Left colon (tissue), 2 donors: ENCODE measurements at regions not wholly inside any gene's neighbourhood (a gene's known extent, or its start where the extent isn't known, plus 50 kb on each side); places are given as distances from the start of the nearest gene placed in this dataset.

Experiments used
- ATAC-seq: fragments of 200-7000 bp; cut with Tn5 transposase; one replicate; pipeline ENCODE4 v1.9.1; 2020; ENCODE audit warnings: mild to moderate bottlenecking, moderate library complexity
- DNase-seq, 2 donors: peaks; one replicate each; pipeline ENCODE4 v3.0.0-alpha.2; 2020
- intact Hi-C, 2 donors: fragments of 100-400 bp; cut with DNase I in 1 of 2; cut with micrococcal nuclease in 1 of 2; formaldehyde crosslinking; loops; one replicate each; pipeline versions ENCODE4 v1.11.2 to v1.14.0; 2022; cut with DNase I, micrococcal nuclease
- donor health status: DM: no; HTN: no; CAD: no.
- donor health status: DM: yes; HTN: yes; CAD: no.

GRCh38 chr21:15400905-15401304 lies 328.9 kb upstream of the USP25 start:
- DNase-seq (no peak), ATAC-seq (no peak)
- intact Hi-C loops, result no loop called here

GRCh38 chr21:15401331-15401730 lies 328.5 kb upstream of the USP25 start:
- ATAC-seq (no peak), DNase-seq (no peak)
- intact Hi-C loops, result no loop called here

DNA sequence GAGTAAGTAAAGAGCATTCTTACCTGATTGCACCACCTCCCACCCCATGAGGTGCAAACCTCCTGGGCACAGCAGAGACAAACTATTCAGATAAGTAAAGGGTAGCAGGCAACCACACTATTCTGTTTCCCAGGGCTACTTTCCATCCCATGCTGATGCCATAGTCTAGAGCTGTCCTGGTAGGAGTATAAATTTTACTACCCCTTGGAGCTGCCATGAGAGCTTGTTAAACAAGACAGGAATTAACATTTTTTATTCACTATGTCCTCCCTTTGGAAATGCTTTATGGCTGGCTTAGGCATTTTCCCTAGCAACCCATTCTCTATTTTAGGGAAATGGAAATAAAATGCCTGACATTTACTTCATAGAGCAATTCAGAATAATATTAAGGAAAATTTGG lies 324.6 kb upstream of the USP25 start:
- no peak for DNase-seq
- ATAC-seq, result no peak
- intact Hi-C loops, result no loop called here

DNA sequence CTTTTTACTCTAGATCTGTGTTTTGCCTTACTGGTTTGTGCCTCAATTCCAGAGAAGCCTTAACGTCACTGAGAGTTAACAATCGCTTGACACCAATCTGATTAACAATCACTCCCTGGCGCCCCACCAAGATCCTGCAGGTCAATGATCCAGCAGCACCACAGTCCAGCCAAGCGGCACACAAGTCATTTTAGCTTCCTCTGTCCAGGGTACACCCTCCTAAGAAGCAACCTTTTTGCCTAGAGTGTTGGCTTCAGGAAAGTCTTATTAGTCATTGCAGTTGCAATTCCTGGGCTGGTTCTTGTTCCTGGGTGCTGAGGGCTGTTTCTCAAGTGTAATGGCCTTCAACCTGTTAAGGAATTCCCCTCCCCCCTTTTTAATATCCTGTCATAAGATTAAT lies 323.0 kb upstream of the USP25 start:
- intact Hi-C loops, result no loop called here
- no peak for DNase-seq
- no peak for ATAC-seq

- DNase-seq (no peak), ATAC-seq (no peak)
- intact Hi-C loops, result no loop called here
Measured at GRCh38 chr21:15407585-15407984, 322.2 kb upstream of the USP25 start.

DNA sequence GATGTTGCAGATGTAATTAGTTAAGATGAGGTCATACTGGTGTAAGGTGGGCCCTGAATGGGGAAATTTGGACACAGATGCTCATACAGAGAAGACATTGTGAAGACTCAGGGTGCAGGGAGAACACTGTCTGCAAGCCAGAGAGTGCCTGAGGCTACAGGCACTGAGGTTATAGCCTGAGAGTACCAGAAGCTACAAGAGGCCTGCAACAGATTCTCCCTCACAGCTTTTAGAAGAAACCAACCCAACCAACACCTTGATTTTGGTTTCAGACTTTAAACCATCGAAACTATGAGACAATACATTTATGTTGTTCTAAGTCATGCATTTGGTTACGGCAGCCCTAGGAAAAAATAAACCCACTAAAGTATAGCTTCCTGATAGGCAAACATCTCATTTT lies 321.7 kb upstream of the USP25 start:
- ATAC-seq, result no peak
- intact Hi-C loops, result no loop called here

DNA sequence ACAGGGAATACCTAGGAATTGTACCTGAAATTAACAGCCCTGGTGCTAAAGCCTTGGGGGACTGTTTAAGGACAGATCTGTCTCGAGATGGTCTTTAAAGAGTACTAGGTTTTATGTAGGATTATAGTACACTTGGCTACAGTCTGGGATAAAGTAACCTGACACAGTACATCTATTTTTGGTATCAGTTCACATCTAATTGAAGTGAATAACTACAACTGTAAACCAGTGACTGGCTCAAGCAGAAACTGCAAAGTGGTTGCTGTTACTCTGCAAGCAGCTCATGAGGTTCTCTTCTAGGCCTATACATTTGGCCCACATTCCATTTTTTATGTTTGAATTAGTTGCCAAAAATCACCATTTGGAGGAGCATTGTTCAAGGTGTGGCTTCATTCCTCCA lies 320.8 kb upstream of the USP25 start:
- ATAC-seq (no peak), DNase-seq (no peak)
- intact Hi-C loops, result no loop called here

More for the DNA sequence above, 321.7 kb upstream of the USP25 start:
- no peak for DNase-seq

- intact Hi-C loops, result no loop called here
- DNase-seq (no peak), ATAC-seq (no peak)
Measured at GRCh38 chr21:15410853-15411252, 318.9 kb upstream of the USP25 start.

DNA sequence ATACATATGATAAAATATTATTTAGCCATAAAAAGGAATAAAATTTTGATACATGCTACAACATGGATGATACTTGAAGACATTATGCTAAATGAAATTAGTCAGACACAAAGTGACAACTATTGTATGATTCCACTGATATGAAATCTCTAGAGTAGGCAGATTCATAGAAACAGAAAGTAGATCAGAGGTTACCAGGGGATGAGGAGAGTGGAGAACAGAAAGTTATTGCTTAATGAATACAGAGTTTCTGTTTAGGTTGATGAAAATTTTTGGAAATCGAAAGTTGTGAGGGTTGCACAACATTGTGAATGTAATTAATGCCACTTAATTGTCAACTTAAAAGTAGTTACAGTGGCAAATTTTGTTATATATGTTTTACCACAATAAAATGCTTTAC lies 315.7 kb upstream of the USP25 start:
- intact Hi-C loops, result no loop called here
- DNase-seq, result no peak

DNA sequence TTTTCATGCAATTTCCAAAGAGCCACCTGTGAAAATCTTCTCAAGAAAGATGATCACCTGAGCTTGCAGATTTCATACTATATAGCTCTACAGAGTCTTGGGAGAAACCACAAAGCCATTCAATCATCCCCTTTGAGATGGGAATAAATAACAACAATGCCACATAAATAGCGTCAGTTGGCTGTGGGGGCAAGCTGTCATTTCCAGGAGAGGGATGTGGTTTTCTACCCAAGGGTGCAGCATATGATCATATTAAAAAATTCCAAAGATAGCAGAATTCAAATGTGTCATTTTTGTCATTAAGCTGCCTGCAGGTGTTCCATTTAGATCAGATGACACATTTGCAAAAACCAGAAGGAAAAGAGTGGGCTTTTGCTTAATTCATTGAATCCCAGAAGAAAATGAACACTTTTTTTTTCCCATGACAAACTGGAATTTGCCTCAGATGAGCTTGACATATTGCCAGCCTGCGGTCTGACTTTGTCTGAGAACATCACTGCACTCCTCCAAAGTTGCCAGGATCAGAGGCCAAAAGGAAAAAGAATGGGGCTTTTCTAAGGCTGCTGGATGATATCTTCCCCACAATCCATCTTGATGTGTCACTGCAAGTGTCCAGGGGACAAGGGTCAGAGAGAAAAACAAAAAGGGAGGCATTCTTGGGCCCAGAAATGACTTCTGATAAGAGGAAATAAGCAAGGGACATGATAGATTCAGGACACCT lies 314.1 kb upstream of the USP25 start:
- DNase-seq (no peak), ATAC-seq (no peak)
- intact Hi-C loops, result no loop called here

More for the DNA sequence above, 315.7 kb upstream of the USP25 start:
- ATAC-seq, result no peak

DNA sequence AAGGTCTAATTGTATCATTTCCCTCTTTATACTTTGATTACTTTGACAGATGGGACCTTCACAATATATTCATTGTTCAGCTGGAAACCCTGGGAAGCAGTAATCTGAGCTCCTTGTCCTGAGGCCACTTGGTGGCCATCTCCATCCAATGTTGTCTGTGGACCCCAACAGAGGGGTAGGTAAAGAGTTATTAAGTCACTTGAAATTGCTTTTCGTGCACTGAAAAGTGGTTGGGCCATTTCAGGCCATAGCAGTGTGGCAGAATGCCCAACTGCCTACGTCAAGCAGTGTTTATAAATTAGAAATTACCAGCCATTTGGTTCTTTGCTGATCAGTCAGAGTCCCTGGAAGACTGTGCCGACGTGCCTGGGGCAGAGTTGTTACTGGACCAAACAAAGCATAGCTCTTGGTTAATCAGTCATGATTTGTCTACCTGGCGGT lies 308.3 kb upstream of the USP25 start:
- ATAC-seq (no peak), DNase-seq (no peak)
- intact Hi-C loops, result no loop called here

GRCh38 chr21:15421947-15422346 lies 307.8 kb upstream of the USP25 start:
- DNase-seq, result no peak
- ATAC-seq, result no peak
- intact Hi-C loops, result no loop called here

DNA sequence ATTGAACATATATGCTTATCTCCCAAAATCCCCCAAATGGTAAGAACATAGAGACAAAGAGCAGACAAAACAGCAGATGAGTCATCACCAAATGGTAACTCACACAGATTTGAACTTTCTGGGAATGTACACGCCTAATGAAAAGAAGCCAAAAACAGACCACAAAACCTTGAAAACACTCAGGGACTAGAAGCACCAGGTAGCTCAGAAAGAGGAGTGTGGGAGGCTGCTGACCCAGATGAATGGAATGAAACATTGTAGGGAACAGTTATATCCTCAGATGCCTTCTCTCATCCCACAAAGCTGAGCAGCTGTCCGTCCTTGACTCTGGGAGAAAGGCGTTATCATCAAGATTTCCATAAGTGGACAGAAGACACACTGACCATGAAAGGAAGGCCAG lies 307.0 kb upstream of the USP25 start:
- intact Hi-C loops, result no loop called here
- DNase-seq, result no peak
- ATAC-seq, result no peak

DNA sequence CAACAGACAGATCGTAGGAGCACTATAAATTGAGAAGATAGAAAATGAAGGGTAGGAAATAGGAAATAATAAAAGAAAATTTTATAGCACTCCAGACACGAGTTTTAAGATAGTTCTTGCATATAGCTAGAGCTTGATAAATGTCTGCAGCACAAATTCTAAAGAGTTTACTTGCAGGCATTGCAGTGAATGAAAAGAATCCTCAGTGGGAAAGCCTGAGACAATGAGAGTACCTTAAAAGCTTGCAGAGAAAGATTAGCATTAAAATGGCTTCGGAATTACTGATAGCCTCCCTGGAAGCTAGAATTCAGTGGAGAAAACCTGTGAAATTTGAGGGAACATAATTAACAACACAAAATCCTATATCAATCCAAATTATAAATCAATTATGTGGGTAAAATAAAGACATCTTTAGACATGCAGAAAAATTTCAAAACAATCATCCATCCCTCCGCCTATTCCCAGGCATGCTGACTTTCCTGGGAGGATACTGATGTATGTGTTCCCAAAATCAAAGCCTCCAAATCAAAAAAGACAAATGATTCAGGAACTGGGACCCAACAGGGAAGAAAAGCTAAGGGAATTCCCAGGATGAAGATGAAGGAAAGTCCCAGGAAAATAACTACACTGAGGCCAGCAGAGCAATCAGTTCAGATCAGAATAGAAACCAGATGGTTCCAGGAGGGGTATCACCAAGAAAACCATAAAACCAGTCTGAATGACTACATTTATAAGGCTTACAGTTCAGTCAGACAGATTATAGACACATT lies 305.9 kb upstream of the USP25 start:
- ATAC-seq, result no peak
- intact Hi-C loops, result no loop called here

DNA sequence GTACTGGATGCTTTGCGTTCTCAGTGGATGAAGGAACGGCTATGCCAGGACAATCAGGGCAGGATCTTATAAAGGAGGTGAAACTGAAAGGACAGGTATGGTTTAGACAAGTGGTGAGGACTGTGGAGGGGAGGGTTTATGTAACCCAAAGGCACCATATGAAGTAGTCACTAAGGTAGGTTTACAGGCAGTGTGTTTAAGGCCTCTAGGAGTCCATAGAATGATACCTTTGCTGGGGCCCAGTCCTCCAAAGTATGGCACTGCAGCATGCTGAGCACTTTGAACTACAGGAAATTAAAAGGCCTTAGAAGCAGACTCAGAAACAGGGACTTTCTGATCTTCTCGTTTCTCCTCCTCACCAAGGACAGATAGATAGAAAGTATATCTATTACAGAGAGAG lies 304.7 kb upstream of the USP25 start:
- intact Hi-C loops, result no loop called here
- no peak for DNase-seq
- no peak for ATAC-seq

More for the DNA sequence above, 305.9 kb upstream of the USP25 start:
- DNase-seq, result no peak

- DNase-seq, result no peak
- intact Hi-C loops, result no loop called here
- no peak for ATAC-seq
Measured at GRCh38 chr21:15430023-15430422, 299.8 kb upstream of the USP25 start.

DNA sequence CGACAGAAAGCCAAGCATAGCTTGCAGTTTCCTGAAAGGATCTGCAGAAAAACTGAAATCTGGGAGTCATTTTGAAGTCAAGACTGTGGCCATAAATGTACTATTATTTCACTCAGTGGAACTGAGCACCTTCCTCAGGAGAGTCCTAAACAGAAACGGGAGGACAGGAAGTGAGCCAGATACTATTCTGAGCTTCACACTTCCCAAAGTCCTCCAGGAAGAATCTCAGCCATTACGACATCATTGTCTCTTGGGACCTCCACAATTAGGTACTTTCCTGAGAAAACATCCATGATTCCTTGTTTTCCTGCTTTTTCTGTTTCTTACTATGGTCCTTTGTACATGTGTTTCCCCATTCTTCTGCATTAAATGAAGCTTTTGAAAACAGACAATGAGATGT lies 299.2 kb upstream of the USP25 start:
- no peak for ATAC-seq
- no peak for DNase-seq
- intact Hi-C loops, result no loop called here

DNA sequence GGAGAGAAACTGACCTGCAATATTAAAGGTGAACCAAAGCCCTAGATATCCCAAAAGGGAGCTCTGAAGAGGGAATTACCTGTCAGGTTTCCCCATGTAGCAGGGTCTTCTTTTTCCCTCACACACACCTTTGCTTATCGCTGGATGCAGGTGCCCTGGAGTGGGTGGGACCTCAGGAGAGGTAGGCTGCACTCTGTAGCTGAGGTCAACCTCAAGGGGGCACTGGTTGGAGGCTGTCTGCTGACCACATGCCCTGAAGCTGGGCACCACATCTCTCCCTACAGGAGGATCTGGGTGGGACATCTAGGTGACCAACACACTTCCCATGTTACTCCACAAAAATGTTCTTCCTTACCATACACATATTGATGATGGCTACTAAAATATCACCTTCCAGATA lies 298.7 kb upstream of the USP25 start:
- intact Hi-C loops, result no loop called here
- no peak for ATAC-seq
- no peak for DNase-seq

- ATAC-seq (no peak), DNase-seq (no peak)
- intact Hi-C loops, result no loop called here
Measured at GRCh38 chr21:15433091-15433490, 296.7 kb upstream of the USP25 start.

- no peak for DNase-seq
- ATAC-seq, result no peak
- intact Hi-C loops, result no loop called here
Measured at GRCh38 chr21:15434163-15434905, 295.4 kb upstream of the USP25 start.
